ENCODE measurements at regions not wholly inside any gene's neighbourhood (a gene's known extent, or its start where the extent isn't known, plus 50 kb on each side); places are given as distances from the start of the nearest gene placed in this dataset.

GRCh38 chr2:6562771-6563170, 302.9 kb downstream of the CMPK2 start:
- H3K27me3 Mint-ChIP-seq: no peaks in the 10 kb centered on the region
- no peak overlapping the region for H3K4me3 Mint-ChIP-seq
- TF ChIP-seq CTCF (IDR thresholded peaks at IDR 0.05) (no peak), EZH2 (IDR thresholded peaks at IDR 0.05; ENCODE audit: borderline replicate concordance, insufficient read depth, low read depth, low read length, poor library complexity, severe bottlenecking) (no peak)
- DNase-seq (no peak), ATAC-seq (ENCODE audit: low read depth) (no peak)
- Histone ChIP-seq H3K9ac (ENCODE audit: low read length) (no peak overlapping the region), H3K27ac (ENCODE audit: low read length in 2 of 2) (no peak overlapping the region), H3K4me3 (ENCODE audit: control extremely low read depth in 1 of 5, extremely low read depth in 1 of 5, insufficient read depth in 1 of 5, low read depth in 2 of 5, low read length in 4 of 5) (no peak overlapping the region), H4K20me1 (ENCODE audit: control insufficient read depth, insufficient read depth, low read length, poor library complexity, severe bottlenecking) (no peaks in the 10 kb centered on the region), H3K4me2 (replicated peaks; ENCODE audit: low read depth, low read length, poor library complexity, severe bottlenecking) (no peak overlapping the region), H3K4me1 (ENCODE audit: control insufficient read depth in 2 of 2, insufficient read depth in 2 of 2, low read length in 2 of 2) (no peaks in the 10 kb centered on the region), H3K27me3 (replicated peaks in 1 of 4; ENCODE audit: control extremely low read depth in 1 of 4, control insufficient read depth in 3 of 4, insufficient read depth in 4 of 4, low read length in 3 of 4) (no peaks in the 10 kb centered on the region), H3K9me3 (ENCODE audit: control extremely low read depth in 1 of 3, control insufficient read depth in 2 of 3, insufficient read depth in 1 of 3, low read length in 2 of 3) (no peaks in the 10 kb centered on the region), H2AFZ (ENCODE audit: insufficient read depth, low read depth, low read length, poor library complexity, severe bottlenecking) (no peak overlapping the region), H3K79me2 (ENCODE audit: control insufficient read depth, insufficient read depth, low read length) (no peaks in the 10 kb centered on the region), H3K36me3 (replicated peaks in 1 of 2; ENCODE audit: control extremely low read depth in 1 of 2, control insufficient read depth in 1 of 2, extremely low read depth in 1 of 2, insufficient read depth in 2 of 2, low read length in 1 of 2) (no peaks in the 10 kb centered on the region)
- H3K27ac Mint-ChIP-seq: no peak overlapping the region
- no peaks in the 10 kb centered on the region for H3K4me1 Mint-ChIP-seq
- no peaks in the 10 kb centered on the region for H3K9me3 Mint-ChIP-seq (ENCODE audit: insufficient read depth)
- intact Hi-C loops (cut with micrococcal nuclease): no loop called here
- ChIA-PET CTCF (no interaction called here), POLR2A (no interaction called here)
- WGBS (ENCODE audit: insufficient coverage): 61% methylated on average over 4 of the region's 7 CpGs

GRCh38 chr2:6564326-6564725, 301.4 kb downstream of the CMPK2 start:
- no peaks in the 10 kb centered on the region for H4K20me1 ChIP-seq (ENCODE audit: control insufficient read depth, insufficient read depth, low read length, poor library complexity, severe bottlenecking)
- no peaks in the 10 kb centered on the region for H3K4me1 ChIP-seq (ENCODE audit: control insufficient read depth in 2 of 2, insufficient read depth in 2 of 2, low read length in 2 of 2)
- Mint-ChIP-seq H3K27me3 (no peaks in the 10 kb centered on the region), H3K9me3 (ENCODE audit: insufficient read depth) (no peaks in the 10 kb centered on the region), H3K4me1 (no peaks in the 10 kb centered on the region), H3K27ac (no peak overlapping the region), H3K4me3 (no peak overlapping the region)
- H3K4me3 ChIP-seq (ENCODE audit: control extremely low read depth in 1 of 5, extremely low read depth in 1 of 5, insufficient read depth in 1 of 5, low read depth in 2 of 5, low read length in 4 of 5): no peak overlapping the region
- ATAC-seq (ENCODE audit: low read depth) (no peak), DNase-seq (no peak)
- WGBS (ENCODE audit: insufficient coverage): 100% methylated on average over 1 of the region's 1 CpG
- intact Hi-C loops (cut with micrococcal nuclease): no loop called here
- no peaks in the 10 kb centered on the region for H3K27me3 ChIP-seq (replicated peaks in 1 of 4; ENCODE audit: control extremely low read depth in 1 of 4, control insufficient read depth in 3 of 4, insufficient read depth in 4 of 4, low read length in 3 of 4)
- H3K27ac ChIP-seq (ENCODE audit: low read length in 2 of 2): no peak overlapping the region
- CTCF ChIA-PET: no interaction called here
- no peaks in the 10 kb centered on the region for H3K36me3 ChIP-seq (replicated peaks in 1 of 2; ENCODE audit: control extremely low read depth in 1 of 2, control insufficient read depth in 1 of 2, extremely low read depth in 1 of 2, insufficient read depth in 2 of 2, low read length in 1 of 2)
- TF ChIP-seq EZH2 (IDR thresholded peaks at IDR 0.05; ENCODE audit: borderline replicate concordance, insufficient read depth, low read depth, low read length, poor library complexity, severe bottlenecking) (no peak), CTCF (IDR thresholded peaks at IDR 0.05) (no peak)
- H2AFZ ChIP-seq (ENCODE audit: insufficient read depth, low read depth, low read length, poor library complexity, severe bottlenecking): no peak overlapping the region
- no peak overlapping the region for H3K9ac ChIP-seq (ENCODE audit: low read length)
- H3K79me2 ChIP-seq (ENCODE audit: control insufficient read depth, insufficient read depth, low read length): no peaks in the 10 kb centered on the region
- POLR2A ChIA-PET: no interaction called here
- no peak overlapping the region for H3K4me2 ChIP-seq (replicated peaks; ENCODE audit: low read depth, low read length, poor library complexity, severe bottlenecking)
- H3K9me3 ChIP-seq (ENCODE audit: control extremely low read depth in 1 of 3, control insufficient read depth in 2 of 3, insufficient read depth in 1 of 3, low read length in 2 of 3): no peaks in the 10 kb centered on the region

Data from B cell (primary cell).